GM19468 (cell line): ENCODE measurements at regions not wholly inside any gene's neighbourhood (a gene's known extent, or its start where the extent isn't known, plus 50 kb on each side); places are given as distances from the start of the nearest gene placed in this dataset.
A peak's percentile ranks its signal among the peaks of the same experiment; 100 is the strongest.

Experiments
- ATAC-seq: cut with Tn5 transposase; IDR thresholded peaks from one replicate; pipeline ENCODE4 v1.9.1; 2021; ENCODE audit warnings: mild to moderate bottlenecking, moderate library complexity, moderate number of reproducible peaks; ENCODE audit not compliant: unreplicated experiment; ENCODE audit errors: extremely low read depth

GRCh38 chr9:89234205-89235067, 55.8 kb upstream of the SHC3 start:
- ATAC-seq, result peak; percentile 87

- no peak for ATAC-seq
These were observed 58.4 kb upstream of the SHC3 start for GRCh38 chr9:89236955-89237573.

- ATAC-seq, result no peak
These were observed 59.8 kb upstream of the SHC3 start for GRCh38 chr9:89238424-89238823.

- ATAC-seq, result no peak
These were observed 64.9 kb upstream of the SHC3 start for GRCh38 chr9:89243296-89244061.

- no peak for ATAC-seq
These were observed 64.2 kb upstream of the CKS2 start for GRCh38 chr9:89246840-89247239.

GRCh38 chr9:89247431-89248353, 63.3 kb upstream of the CKS2 start:
- no peak for ATAC-seq

GRCh38 chr9:89249001-89249400, 62.0 kb upstream of the CKS2 start:
- no peak for ATAC-seq

GRCh38 chr9:89252651-89253267, 58.2 kb upstream of the CKS2 start:
- no peak for ATAC-seq

- no peak for ATAC-seq
These were observed 56.8 kb upstream of the CKS2 start for GRCh38 chr9:89254058-89254772.

GRCh38 chr9:89254773-89255125, 56.2 kb upstream of the CKS2 start:
- no peak for ATAC-seq

- ATAC-seq, result no peak
These were observed 54.8 kb upstream of the CKS2 start for GRCh38 chr9:89256225-89256624.

GRCh38 chr9:89256642-89257041, 54.4 kb upstream of the CKS2 start:
- ATAC-seq, result no peak

GRCh38 chr9:89260525-89260924, 50.5 kb upstream of the CKS2 start:
- no peak for ATAC-seq
